ENCODE measurements at regions not wholly inside any gene's neighbourhood (a gene's known extent, or its start where the extent isn't known, plus 50 kb on each side); places are given as distances from the start of the nearest gene placed in this dataset.

DNA sequence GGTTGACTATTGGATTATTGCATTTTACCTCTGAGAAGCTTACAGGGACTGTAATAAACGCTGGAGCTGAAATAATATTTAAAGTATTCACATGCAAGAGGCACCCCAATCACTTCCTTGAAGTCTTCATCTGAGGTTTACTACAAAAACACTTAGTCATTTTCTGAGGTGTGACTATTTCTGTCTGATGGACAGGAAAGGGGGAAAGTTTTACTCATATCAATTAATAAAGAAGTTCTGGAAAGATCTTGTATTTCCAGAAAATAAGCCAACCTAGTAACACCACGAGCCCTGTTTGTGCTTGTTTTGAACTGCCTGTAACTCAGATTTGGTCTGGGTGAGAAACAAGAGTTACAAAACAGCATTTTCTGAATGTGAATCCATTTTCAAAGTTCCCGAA, 63.9 kb upstream of the PRKCQ start:
- TF ChIP-seq MTA3 (CRISPR knock-in tag; IDR thresholded peaks at IDR 0.05) (no peak), NFE2L1 (CRISPR knock-in tag; IDR thresholded peaks at IDR 0.05; ENCODE audit: borderline replicate concordance) (no peak), ZNF761 (CRISPR knock-in tag; conservative IDR thresholded peaks at IDR 0.05) (no peak), SATB2 (CRISPR knock-in tag; IDR thresholded peaks at IDR 0.05) (no peak), EED (CRISPR knock-in tag; IDR thresholded peaks at IDR 0.05) (no peak), TAF15 (IDR thresholded peaks at IDR 0.05; ENCODE audit: low read depth, low read length, poor library complexity, severe bottlenecking) (no peak)
- TF ChIP-seq, protein P1, sequence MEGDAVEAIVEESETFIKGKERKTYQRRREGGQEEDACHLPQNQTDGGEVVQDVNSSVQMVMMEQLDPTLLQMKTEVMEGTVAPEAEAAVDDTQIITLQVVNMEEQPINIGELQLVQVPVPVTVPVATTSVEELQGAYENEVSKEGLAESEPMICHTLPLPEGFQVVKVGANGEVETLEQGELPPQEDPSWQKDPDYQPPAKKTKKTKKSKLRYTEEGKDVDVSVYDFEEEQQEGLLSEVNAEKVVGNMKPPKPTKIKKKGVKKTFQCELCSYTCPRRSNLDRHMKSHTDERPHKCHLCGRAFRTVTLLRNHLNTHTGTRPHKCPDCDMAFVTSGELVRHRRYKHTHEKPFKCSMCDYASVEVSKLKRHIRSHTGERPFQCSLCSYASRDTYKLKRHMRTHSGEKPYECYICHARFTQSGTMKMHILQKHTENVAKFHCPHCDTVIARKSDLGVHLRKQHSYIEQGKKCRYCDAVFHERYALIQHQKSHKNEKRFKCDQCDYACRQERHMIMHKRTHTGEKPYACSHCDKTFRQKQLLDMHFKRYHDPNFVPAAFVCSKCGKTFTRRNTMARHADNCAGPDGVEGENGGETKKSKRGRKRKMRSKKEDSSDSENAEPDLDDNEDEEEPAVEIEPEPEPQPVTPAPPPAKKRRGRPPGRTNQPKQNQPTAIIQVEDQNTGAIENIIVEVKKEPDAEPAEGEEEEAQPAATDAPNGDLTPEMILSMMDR (CRISPR knock-in tag; IDR thresholded peaks at IDR 0.05) = no peak
- TF ChIP-seq, protein P2, sequence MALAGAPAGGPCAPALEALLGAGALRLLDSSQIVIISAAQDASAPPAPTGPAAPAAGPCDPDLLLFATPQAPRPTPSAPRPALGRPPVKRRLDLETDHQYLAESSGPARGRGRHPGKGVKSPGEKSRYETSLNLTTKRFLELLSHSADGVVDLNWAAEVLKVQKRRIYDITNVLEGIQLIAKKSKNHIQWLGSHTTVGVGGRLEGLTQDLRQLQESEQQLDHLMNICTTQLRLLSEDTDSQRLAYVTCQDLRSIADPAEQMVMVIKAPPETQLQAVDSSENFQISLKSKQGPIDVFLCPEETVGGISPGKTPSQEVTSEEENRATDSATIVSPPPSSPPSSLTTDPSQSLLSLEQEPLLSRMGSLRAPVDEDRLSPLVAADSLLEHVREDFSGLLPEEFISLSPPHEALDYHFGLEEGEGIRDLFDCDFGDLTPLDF (CRISPR knock-in tag; IDR thresholded peaks at IDR 0.05) = no peak
